HG03521 (cell line): ENCODE measurements at regions not wholly inside any gene's neighbourhood (a gene's known extent, or its start where the extent isn't known, plus 50 kb on each side); places are given as distances from the start of the nearest gene placed in this dataset.

Experiments
- ATAC-seq: cut with Tn5 transposase; IDR thresholded peaks from one replicate; pipeline ENCODE4 v1.9.1; 2021; ENCODE audit warnings: mild to moderate bottlenecking, moderate library complexity; ENCODE audit not compliant: unreplicated experiment

- no peak for ATAC-seq
Measured at GRCh38 chr20:56987986-56988385, 278.5 kb downstream of the BMP7 start.

DNA sequence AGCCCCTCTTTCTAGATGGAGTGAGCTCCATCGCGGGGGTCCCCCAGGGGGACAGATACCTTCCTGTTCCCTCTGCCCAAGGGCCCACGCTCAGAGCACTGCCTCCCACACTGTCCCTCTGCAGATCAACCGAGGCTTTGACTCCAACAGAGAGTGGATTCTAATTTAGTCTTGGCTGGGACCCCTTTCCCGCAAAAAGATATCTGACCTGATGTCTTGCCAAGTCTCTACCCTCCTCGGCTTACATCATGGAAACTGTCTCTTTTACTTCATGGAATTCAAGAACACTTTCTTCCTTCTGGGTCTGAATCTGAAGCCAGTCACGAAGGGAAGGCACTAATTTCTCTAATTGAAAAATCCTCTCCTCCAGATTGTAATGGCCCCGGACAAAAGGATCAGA lies 278.0 kb downstream of the BMP7 start:
- no peak for ATAC-seq

- no peak for ATAC-seq
Measured at GRCh38 chr20:56989516-56989915, 276.9 kb downstream of the BMP7 start.

GRCh38 chr20:56993020-56993559 lies 273.4 kb downstream of the BMP7 start:
- no peak for ATAC-seq

DNA sequence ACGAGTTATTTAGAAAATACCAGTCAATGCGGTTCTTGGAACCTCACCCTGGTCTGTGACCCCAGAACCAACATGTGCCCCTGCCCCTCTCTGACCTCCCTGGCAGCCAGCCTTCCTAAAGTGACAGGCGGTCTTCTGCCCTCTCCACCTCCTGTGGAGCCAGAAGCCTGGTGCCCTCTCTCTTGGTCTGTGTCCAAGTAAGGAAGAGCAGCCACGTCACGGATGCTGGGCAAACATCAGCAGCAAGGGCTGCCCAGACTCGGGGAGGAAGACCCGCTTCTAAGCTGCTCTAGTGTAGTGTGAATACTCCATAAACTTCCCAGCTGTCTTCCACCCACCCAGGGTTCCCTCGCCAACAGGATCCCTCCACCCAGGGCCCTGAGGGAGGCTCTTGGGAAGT lies 272.4 kb downstream of the BMP7 start:
- no peak for ATAC-seq

DNA sequence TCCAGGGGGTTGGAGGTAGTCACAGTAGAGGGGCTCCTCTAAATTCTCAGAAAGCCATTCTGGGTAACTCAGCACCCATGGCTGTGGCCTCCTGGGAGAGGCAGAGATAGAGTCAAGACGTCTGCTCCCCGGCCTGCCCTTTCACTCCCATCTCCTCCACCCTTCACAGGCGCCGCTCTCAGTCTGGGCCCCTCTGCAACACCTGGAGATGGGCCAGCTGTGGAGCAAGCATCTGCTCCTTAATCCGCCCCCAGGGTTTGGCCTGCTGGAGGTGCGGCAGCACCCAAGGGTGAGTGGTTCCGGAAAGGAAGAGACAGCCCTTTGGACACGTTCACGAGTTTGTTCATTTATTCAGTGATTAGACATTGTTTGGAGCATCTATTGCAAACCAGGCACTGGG lies 271.3 kb downstream of the BMP7 start:
- ATAC-seq, result no peak

DNA sequence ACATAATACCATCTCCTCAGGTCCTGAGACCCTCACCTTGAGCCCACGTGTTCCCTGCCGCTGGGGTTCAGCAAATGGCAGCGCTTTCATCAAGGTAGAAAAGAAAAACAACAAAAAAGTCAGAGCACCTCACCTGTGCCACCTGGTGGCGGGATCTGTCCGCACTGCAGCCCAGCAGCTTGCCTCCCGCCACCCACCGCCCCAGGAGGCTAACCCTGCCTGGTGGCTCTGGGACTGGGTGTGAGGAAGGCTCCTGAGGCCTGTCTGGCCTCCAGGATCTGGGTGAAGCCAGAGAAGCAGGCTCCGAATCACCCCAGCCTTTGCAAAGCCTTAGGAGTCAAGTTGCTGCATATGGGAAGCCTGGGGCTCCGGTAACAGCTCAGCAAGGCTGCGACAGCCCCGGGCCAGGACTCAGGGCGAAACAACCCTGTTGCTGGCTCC lies 270.8 kb downstream of the BMP7 start:
- no peak for ATAC-seq

DNA sequence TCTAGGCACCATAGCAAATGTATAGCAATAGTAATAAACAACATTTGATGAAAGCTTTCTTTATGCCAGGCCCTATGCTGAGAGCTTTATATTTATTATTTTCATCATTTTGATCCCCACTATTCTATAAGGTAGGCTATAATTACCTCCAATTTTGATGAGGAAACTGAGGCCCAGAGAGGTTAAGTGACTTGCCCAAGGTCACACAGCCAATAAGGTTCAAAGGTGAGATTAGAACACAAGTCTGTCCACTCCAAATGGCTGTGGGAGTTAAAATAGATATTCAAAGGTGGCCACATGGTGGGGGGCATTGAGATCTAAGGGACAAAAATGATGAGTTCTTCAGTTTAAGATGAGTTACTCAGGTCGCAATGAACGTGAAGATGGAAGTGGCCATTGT lies 269.9 kb downstream of the BMP7 start:
- ATAC-seq, result no peak

- no peak for ATAC-seq
Measured at GRCh38 chr20:56998438-56998837, 268.0 kb downstream of the BMP7 start.

GRCh38 chr20:57000441-57000968 lies 265.9 kb downstream of the BMP7 start:
- no peak for ATAC-seq

- no peak for ATAC-seq
Measured at GRCh38 chr20:57001126-57001767, 265.2 kb downstream of the BMP7 start.

- no peak for ATAC-seq
Measured at GRCh38 chr20:57002066-57002570, 264.3 kb downstream of the BMP7 start.

DNA sequence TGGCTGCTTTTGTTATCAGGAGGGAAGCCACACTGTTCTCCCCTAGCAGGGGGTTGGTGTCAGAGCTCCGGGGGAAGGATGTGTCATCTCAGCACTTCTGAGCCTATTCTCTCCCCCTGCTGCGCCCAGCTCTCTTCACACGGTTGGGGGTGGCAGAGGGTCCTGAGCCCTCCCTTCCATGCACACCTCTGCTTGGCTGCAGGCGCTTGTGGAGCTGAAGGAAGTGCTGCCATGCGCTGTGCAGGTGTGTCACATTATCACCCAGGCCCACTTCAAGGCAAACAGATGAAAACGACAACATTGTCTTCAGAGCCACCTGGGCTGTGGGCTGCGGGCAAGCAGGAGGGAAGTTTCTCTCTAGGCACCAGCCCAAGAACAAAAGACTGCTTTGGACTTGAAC lies 263.4 kb downstream of the BMP7 start:
- ATAC-seq, result no peak

DNA sequence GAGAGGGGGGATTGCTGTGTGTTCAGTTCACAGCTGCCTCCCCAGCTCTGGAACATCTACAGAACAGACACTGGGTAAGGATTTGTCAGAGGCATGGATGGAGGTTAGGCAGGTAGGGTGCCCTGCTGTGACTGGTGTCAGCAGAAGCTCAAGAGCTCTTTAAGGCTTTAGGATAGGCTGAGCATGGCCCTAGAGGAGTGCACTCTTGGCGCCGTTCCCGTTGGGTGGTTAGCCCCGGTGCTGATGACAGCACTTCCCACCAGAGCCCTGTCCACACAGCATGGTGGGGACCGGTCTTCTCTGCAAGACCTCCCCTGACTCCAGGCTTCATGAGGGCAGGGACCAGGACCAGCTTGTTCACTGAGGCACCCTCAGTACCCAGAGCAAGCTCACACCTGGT lies 262.0 kb downstream of the BMP7 start:
- ATAC-seq, result no peak

DNA sequence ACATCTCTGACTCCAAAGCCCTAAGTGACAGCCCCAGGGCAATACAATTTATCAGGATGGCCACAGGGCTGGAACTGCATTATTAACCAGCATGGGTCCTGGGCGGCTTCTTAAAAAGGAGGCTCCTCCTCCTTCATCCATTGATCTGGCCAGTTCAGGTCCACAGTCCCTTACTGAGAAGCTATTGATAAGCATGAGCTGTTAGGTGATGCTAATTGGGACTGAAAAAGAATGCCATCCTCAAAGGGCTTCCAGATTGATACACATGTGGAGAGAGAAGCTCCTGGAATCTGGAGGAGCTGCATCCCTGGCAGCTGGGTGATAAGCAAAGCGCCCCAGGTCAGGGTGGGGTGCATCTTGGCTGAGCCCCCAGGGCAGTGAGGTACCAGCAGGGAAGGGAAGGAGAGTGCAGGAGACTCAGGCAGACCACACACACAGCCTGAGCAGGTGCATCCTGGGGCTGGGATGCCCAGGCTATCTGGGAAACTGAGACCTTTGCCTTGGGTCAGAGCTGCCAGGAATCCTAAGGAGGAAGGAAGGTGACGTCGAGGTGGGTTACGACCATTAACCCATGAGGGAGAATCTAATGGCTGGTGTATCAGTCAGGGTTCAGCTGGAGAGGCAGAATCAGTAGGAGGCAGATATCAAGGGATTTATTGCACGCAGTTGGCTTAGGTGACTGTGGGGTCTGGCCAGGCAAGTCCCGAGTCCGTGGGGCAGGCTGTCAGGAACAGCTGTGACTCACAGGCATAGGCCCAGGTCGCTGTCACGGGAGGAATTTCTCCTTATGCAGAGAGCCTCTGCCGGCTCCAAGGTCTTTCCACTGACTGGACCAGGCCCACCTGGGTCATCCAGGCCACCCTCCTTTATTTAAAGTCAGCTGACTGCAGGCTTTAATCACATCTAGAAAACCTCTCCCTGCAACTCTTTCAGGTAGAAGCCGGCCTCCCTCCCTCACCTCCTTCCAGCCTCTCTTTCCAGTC lies 261.2 kb downstream of the BMP7 start:
- no peak for ATAC-seq

DNA sequence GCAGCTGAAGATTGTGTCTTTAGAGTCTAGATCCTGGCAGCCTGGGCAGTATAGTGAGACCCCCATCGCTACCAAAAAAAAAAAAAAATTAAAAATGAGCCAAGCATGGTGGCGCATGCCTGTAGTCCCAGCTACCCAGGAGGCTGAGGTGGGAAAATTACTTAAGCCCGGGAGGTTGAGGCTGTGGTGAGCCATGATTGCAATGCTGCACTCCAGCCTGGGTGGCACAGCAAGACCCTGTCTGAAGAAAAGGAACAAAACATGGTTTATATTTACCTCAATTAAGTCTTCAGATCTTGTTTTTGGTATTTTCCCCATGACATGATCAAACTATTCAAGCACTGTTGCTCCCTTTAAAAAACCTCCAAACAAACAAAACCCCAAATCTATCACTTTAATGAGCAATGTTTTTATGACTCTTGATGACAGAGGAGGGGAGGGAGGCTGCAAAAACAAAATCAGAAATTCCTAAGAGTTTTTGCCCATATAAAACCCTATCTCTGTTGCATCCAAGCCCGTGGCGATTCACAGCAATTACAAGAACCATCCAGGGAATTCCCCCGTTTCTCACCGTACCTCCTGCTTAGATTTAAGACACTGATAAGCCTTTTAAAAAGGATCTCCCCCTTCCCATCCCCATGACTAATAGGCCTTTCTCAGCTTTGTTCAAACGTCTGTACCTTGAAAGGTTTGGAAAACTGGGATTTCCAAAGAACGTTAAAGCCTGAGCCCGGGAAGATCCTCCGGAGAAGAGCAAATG lies 259.9 kb downstream of the BMP7 start:
- ATAC-seq, result no peak

GRCh38 chr20:57007171-57007540 lies 259.3 kb downstream of the BMP7 start:
- ATAC-seq, result no peak

DNA sequence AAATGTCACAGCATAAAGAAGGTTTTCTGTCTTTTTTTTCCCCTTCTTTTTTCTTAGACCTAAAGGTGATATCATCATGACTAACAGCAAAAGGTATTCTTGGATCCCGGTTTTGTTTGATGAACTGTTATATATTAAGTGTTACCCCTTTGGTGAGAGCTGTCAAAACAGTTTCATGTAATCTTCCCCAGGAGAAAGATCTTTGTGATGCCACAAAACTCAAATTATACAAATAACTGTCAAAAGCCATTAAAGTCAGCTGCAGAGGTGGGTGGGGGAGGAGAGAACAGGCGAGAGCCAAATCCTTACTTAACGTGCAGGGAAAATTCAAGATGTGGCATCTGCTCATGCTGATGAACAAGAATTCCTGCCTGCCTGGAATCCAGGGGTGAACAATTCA lies 258.2 kb downstream of the BMP7 start:
- no peak for ATAC-seq

GRCh38 chr20:57009355-57009754 lies 257.1 kb downstream of the BMP7 start:
- no peak for ATAC-seq

GRCh38 chr20:57009775-57010174 lies 256.7 kb downstream of the BMP7 start:
- ATAC-seq, result no peak

GRCh38 chr20:57012691-57013090 lies 253.8 kb downstream of the BMP7 start:
- no peak for ATAC-seq
